Fibroblast of skin of left biceps (primary cell): ENCODE measurements at regions not wholly inside any gene's neighbourhood (a gene's known extent, or its start where the extent isn't known, plus 50 kb on each side); places are given as distances from the start of the nearest gene placed in this dataset.
"Not testable (repeated sequence)": the region's sequence is repeated elsewhere in the genome, so short reads cannot be mapped to it uniquely, and the experiment has no call there.

Source experiments
- DNase-seq, 2 experiments: peaks; one replicate each; pipeline ENCODE4 v3.0.0-alpha.2; 2013; ENCODE audit warnings: low read depth in 2 of 2

DNA sequence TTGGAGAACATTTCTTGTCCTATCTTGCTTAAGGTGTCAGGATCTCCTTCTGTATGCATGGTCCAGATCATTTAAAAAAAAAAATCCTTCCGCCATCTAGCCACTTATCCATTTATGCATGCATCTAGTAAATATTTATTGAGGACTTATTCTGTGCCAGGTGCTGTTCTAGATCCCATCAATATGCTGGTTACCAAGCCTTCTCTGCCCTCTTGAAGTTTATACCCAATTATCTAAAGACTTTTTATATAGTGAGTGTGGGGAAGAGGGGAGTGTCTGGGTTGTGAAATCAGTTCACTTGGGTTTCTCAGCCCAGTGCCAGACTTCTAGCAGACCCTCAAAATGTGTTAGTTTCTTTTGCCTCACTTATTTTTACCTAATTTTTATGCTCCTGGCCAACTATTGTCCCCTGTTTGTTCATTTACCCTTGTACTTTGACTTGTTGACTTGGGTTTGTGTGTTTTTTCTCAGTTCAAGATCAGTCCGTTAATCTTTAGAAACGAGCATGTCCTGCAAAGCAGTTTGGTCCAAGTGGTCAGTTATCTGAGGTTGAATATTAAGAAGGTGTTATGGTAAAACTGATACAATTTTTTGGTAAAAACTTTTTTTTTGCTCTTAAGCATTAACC is 488.9 kb downstream of the PCNX1 start:
- no peak for DNase-seq

DNA sequence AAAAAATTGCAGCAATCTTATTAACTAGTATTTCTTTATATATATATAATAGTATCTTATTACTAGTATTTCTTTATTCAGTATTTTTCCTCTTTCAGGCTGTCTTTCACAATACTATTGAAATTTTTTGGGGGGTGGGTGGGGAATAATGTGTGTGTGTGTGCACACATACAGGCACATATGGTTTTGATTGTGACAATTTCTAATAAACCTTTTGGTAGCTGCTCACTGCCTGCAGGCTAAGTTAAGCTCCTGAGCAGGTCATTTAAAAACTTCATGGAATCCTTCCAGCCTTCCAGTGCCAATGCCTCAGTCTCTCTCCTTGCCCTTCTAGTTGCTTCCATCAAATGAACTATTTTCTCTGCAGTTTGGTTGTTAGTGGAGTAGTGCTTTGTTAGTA is 490.1 kb downstream of the PCNX1 start:
- DNase-seq = peak in 1 of 2 experiments; percentile 33

DNA sequence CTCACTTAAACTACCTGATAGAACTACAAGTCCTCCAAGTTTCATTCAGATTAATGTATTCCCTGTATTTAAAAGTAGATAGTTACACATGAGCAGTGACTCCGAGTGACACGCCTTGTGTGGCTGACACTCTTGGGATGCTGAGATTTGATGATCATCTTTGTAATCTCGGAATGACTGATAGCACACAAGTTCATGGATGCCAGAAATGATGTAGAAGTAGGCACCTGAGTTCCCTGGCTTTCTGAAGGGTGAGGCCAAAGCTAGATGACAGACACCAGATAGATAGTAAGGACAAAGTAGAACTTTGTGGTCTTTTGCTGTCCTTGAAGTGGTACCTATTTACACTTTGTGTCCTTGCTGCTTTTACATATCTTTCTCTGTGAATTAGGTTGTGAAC is 491.2 kb downstream of the PCNX1 start:
- no peak for DNase-seq

DNA sequence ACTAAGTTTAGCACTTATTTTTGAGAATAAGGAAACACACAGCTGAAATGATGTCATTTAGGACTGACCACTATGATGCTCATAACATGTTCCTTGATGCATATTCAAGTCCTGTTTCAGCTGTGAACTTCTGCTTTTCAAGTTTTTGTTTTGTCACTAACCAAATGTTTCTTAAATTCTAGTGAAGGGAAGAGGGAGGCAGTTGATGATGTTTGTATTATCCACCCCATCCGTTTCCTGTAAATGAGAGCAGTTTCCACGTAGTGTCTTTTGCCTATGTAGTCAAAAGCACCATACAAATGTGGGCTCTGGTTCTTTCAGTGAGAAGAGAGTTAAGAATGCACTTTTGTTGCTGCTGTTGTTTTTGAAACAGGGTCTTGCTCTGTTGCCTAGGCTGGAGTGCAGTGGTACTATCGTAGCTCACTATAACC is 491.8 kb downstream of the PCNX1 start:
- DNase-seq = no peak

DNA sequence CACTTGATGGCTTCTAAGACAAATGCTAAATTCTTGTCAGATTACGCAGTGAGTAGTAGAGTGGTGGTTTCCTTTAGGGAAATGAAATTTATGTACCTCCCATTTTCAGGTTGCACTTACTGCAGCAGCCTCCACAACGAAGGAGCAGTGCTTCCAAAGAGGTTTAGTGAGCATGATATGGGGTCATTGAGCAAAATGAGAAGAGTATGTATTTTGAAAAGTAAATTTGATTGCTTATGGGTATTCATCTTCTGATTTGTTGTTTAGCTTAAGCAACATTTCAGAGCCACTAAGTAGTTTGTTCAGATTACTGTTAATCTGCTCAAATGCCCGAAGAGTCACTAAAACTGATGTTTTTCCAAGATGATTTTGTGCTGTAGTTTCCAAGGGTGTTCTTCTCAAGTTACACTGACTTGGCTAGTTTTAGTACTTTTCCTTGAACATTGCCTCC is 493.6 kb downstream of the PCNX1 start:
- DNase-seq = no peak

DNA sequence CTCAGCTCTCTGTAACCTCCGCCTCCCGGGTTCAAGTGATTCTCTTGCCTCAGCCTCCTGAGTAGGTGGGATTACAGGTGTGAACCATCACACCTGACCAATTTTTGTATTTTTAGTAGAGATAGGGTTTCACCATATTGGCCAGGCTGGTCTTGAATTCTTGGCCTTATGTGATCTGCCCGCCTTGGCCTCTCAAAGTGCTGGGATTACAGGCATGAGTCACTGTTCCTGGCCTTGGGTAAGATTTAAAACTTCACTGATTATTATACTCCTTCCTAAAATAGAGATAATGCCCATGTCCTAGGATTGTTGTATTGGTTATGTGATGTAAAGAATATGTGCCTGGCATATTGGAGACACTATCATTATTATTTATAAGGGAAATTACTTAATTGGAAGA is 495.2 kb downstream of the PCNX1 start:
- DNase-seq = not testable (repeated sequence)

DNA sequence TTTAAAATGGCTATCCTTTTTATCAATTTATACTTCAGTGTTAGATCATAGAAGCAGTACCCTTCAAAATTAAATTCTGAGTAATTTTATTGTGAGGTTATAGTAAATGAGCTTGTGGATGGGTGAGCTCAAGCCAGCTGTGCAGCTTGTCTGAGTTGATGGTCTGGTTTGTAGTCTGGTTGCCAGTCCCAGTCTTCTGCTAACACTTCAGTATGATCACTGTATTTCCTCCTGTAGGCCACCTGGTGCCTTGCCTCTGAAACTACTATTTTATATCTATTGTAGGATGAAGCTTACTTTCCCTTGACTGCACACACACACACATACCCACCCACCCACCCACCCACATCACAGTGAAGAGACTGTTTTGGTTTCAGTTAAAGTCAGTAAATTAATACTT is 496.4 kb downstream of the PCNX1 start:
- DNase-seq = no peak

DNA sequence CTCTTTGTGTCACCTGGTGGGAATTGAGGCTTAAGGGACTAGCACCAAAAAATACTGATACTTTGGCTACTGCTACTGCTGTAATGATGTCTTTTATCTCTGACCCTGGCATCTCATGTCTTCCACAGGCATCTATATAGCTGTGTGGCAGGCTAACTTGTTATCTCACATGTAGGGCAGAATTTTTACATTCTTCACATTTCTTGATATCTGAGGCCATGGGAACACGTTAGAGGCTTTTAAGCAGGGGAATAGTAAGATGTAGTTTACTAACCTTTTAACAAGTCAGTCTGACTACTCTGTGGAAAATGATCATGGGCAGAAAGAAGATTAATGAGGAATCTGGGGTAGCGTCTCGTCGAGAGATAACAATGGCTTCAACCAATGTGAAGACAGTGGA is 498.4 kb downstream of the PCNX1 start:
- DNase-seq = no peak

DNA sequence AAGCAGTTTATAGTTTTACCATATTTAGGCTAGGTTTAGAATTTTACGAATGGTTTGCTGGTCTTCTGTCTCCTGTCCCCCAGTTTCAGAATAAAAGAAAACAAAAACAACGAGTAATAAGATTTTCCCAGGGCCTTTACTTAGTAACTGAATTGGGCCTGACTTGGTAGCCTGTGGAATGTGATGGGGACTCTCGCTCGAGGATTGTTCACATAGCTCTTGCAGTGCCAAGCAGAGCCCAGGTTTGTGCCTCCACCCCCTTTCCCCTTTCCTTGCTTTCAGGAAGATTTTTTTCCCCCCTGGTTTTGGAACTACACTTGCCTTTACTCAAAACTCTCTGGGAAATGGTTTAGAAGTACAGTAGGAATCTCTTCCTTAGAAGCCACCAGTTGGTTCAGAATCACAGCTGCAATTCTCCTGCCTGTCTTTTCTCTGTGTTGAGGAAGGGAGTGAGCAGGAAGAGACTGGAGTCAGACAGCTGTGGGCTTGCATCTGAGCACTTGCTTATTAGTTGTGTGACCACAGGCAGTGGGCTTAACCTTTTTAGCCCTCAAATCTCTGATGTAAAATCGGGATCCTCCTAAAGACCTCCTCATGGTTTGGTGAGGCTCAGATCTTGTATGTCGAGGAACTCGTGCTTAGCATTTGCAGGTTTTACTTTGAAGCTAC is 501.2 kb downstream of the PCNX1 start:
- no peak for DNase-seq

DNA sequence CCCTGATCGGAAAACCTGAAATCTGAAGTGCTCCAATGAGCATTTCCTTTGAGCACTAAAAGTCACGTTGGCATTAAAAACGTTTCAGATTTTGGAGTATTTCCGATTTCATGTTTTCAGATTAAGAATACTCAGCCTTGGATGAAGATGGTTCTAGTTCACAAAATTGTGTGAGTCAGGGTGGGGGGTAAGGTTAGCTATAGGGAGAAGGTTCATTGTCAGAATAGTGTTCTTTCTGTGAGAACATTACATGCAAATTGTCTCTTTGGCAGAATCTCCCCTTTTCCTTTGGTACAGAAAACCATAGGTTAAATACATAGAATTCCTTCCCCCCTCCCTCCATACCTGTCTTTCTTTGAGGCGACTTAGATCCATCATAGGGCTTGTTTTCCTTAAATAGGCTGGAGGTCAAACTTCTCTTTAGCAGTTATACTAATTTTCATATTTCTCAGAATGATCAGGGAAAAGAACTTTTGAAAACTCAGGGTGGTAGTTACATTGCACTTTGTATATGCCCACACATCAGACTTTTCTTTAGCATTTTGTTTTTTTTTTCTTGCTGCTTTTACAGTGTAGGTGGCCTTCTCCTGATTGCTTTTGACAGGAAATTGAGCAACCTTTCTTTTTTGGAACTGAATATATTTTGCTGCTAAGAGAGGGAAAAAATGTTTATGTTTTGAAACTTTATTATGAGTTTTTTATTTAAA is 503.5 kb downstream of the PCNX1 start:
- no peak for DNase-seq

DNA sequence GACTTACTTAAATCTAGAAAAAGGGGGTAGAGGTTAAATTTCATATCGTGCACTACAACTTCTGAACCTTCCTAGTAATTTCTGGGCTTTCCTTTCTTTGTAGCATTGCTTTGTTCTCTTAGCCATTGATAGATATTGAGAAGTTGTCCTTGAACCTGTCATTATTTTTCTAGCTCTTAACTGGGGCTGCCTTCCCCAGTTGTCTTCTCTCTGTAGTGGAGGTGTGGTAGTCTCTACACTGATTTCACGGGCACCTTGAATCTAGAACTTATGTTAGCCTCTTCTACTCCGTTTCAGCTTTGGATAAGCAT is 504.0 kb downstream of the PCNX1 start:
- DNase-seq = no peak

DNA sequence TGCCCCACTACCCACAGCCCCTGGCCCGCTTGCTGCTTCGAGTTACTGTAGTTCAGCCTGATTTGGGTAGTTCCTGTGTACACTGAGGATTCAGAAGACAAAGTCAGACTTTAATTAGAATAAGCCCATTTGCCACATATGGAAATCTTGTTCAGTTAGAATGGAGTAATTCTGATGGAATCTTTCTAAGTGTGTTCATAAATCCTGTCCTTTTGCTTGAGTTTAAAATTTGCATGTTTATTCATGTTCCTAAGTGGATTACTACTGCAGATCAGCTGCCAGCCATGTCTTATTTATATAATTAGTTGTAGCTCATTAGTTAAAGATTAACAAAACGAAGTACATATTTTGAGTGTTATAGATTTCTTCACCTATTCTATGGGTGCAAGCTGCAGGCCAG is 504.5 kb downstream of the PCNX1 start:
- DNase-seq = no peak

DNA sequence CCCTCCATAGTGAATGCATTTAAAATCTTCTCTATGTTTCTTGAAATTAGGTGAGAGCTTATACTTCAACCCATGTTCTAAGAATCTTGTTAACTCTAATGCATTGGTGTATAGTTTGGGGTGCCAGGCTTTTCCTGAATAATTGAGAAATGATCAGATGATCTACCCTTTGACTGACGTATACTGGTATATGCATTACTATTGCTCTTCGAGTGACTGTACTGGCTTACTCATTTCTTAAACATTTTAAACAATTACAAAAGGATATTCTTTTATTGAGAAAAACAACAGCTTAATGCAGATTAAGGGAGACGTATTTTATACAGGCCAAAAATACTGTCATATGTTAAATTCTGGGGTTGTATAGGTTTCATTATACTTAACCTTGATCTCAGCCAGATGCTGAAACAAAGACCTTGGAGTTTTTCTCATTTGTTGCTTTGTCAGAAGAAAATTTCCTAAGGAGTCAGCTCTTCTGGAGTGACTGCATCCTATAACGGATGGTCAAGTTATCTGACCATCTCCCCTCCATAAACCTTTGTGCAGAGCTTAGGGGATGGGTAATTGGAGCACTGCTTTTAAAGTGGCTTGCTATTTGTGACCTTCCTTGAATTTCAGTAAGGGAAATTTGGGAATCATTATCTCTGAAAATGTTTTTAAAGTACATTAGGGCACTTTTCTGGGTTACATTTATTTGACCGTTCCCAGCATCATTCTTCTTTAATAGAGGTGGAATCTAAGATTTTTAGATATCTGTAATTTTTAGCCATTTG is 507.6 kb downstream of the PCNX1 start:
- no peak for DNase-seq

DNA sequence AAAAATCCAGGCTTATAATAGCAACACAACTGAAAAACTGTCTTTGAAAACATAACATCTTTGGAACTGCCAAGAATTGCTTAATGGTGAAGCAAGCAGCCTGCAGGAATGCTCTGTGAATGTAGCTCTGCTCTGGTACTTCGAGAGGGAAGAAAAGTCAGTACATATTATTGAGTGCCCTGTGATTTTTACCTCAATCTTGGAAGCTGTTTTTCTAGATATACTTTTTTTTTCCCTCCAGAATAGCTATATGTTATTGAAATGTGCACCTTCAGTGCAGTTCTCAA is 508.1 kb downstream of the PCNX1 start:
- peak; percentile 39 to 44 for DNase-seq

DNA sequence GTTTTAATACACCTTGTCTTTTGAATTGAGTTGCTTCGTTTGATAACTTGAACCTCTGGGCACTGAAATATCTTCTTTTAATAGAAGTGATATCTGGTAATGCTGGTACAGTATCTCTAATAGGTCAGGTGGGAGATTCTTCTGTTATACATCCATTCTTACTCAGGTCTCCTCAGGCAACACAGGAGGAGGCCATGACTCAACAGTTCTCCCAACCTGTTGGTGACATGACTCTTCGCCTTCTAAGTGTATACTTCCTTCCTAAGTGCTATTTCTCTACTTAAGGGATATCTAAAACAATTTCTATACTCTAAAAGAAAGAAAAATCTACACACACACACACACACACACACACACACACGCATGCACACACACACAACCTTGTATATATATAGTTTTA is 509.1 kb downstream of the PCNX1 start:
- DNase-seq = no peak

DNA sequence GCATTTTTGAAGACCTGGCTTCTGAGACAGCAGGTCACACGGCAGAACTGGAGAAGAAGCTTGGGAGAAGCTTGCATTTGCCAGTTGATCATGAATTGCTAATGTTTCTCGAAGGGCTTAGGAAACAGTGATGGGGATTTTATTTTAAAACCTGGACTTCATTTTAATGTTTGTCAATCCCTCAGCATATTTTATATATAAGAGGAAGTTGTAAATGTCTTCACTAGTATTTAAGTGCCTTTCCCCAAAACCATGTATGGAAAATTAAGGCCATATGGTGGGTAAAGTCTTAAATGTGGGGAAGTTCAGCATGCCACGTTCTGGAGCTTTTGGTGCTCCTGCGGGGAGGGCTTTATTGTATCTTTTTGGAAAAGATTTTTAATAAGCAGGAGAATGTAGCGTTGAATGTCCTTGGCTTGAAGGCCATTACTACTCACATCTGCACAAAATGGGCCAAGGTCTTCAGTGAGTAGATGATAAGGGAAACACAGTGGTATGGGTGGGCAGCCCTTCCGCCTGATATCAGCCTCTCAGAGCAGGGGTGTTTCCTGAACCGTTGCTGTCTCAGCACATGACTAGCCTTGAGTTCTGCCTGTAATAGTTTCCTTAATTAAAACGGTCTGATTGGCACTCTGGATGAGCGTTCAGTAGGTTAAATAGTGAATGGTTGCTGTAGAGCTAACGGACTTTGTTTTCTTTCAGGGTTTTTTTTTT is 511.4 kb downstream of the PCNX1 start:
- DNase-seq = peak; percentile 52 to 68

DNA sequence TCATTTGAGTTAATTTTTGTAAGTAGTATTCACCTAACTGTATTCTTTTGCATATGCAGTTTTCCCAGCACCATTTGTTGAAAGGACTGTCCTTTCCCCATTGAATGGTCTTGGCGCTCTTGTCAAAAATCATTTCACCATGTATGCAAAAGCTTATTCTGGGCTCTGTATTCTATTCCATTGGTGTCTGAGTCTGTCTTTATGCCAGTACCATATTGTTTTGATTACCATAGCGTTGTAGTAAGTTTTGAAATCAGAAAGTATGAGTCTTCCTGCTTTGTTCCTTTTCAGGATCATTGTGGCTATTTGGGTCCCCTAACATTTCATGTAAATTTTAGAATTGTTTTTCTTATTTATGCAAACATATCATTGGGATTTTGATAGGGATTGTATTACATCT is 508.7 kb upstream of the RGS6 start:
- no peak for DNase-seq

DNA sequence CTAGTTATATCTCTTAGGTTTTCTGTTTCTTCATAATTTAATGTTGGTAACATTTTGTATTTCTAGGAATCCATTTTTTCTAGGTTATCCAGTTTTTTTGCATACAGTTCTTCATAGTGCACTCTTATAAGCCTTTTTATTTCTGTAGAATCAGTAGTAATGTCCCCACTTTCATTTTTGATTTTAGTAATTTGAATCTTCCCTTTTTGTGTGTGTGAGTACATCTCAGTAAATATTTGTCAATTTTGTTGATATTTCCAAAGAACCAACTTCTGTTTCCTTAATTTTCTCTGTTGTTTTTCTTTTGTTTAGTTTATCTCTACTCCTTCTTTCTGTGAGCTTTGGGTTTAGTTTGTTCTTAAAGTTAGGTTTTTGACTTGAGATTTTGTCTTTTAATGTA is 507.3 kb upstream of the RGS6 start:
- DNase-seq = no peak

DNA sequence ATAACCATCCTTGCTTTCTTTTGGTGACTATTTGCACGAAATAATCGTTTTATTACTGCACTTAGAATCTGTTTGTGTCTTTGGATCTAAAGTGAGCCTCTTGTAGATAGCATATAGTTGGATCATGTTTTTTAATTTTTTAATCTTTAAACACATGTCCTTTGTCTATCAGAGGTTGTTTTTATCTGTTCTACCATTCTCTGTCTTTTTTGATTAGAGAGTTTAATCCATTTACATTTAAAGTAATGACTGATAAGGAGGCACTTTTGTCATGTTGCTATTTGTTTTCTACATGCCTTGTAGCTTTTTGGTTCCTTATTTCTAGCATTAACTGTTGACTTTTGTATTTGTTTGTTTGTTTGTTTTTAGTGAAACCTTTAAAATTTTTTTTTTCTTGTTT is 506.2 kb upstream of the RGS6 start:
- no peak for DNase-seq

DNA sequence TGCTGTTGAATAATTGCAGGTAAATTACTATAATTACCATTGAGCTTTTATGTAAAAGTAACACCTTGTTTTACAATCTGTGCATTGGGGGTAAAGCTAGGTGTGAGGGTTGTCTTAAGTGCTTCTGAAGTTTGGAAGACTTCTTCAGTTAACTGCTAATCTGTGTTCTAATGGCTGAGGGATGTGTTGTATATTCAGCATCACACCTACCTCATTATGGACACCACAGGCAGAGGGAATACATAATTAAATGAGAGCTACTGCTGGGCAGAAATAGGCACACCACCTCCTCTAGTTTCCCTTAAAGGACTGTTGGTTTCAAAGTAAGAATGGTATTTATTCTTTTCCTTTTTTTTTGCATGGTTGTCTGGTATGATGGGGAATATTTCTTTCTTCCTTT is 502.3 kb upstream of the RGS6 start:
- DNase-seq = no peak

DNA sequence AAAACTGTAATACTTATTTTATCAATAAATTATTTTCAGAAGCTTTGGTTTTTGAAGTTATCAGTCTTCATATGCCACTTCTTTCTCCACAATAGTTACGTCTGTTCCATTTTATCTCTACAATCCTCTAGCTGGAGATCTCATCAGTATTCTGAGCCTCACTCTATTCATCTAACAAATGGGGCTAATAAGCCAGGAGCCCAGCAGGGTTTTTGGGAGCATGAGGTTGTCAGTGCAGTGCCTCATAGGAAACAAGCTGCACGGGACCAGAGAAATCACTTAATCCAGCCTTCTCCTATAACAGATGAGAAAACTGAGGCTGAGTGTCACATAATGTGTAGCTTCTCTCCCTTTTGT is 501.9 kb upstream of the RGS6 start:
- no peak for DNase-seq

DNA sequence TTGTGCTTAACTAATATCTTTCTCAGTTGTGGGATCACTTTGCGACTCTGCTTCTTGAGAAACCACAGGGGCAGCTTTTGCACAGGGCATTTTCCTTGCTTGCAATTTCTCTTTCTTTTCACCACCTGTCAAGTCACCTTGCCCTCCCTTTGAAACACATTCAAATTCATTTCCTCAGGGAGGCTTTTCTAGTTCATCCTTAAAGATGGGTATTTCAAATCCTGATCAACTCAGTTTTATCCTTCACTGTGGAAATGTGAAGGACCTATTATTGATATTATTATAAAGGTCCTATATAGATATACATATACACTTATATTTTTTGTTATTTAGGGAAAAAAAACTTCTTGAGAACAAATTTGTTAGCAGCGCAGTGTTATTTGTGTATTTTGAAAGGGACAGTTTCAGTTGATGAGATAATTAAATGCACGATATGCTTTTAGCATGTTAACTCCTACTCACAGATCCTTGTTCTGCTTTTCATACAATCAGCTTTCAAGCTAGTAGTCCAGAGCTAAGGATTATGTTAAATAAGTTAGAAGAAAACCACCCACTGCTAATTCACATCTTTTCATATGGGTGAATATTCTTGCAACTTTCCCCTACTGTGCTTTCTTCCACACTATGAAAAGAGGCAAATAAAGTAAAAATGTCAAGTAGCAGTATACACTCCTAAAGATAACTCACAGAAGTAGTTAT is 501.4 kb upstream of the RGS6 start:
- DNase-seq = no peak
